NCI-H460 (cell line): ENCODE measurements at regions not wholly inside any gene's neighbourhood (a gene's known extent, or its start where the extent isn't known, plus 50 kb on each side); places are given as distances from the start of the nearest gene placed in this dataset.
"Not testable (repeated sequence)": the region's sequence is repeated elsewhere in the genome, so short reads cannot be mapped to it uniquely, and the experiment has no call there.

Source experiments
- DNase-seq: peaks from one replicate; pipeline ENCODE4 v3.0.0-alpha.2; 2016; ENCODE audit warnings: low read depth; ENCODE audit errors: extremely low read depth

GRCh38 chr17:45585794-45586650 lies 95.5 kb upstream of the PLEKHM1 start:
- DNase-seq, result not testable (repeated sequence)

DNA sequence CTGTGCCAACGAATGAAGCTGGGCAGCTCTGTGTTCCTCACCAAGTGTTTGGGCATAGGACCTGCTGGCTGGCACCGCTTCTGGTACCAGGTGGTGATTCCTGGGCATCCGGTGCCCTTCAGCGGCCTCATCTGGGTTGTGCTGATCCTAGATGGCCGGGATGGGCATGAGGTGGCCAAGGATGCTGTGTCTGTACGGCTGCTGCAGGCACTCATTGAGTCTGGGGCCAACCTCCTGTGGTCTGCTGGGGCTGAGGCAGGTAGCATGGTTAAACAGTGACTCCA lies 96.1 kb upstream of the PLEKHM1 start:
- DNase-seq, result not testable (repeated sequence)

GRCh38 chr17:45592433-45592923 lies 102.0 kb upstream of the PLEKHM1 start:
- DNase-seq, result peak; percentile 66

DNA sequence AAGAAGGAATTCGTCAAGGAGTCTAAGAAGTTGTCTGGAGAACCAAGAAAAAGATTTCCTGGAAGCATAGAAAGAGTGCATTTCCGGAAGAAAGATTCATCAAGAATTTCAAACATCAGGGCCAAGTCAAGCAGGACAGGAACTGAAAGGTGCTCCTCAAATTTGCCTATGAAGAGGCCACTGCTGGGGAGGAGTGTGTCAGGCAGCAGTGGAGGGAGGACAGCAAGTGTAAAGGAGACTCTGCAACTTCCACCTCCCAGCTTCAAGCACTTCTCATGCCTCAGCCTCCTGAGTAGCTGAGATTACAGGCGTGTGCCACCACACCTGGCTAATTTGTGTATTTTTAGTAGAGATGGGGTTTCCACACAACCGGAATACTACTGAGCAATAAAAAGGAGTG lies 105.8 kb upstream of the PLEKHM1 start:
- not testable (repeated sequence) for DNase-seq

GRCh38 chr17:45600052-45601012 lies 109.8 kb upstream of the PLEKHM1 start:
- DNase-seq, result not testable (repeated sequence)

DNA sequence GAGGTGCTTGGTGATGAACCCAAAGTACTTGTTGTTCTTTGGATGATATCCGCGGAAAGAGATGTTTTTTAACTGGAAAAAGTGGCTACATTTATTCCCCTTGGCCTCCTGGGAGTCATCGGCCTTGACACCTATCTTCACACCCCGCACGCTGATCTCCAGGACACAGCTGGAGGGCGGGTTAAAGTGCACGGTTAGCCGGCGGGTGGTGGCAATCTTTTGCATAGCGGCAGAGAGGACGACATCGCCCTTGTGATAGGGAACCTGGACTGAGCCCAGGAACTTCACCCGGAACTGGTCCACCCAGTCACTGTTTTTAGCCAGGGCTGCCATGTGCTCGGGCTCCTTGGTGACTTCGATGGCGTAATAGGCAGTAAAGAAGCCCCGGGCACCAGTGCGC lies 110.5 kb upstream of the PLEKHM1 start:
- DNase-seq, result not testable (repeated sequence)

GRCh38 chr17:45601605-45602539 lies 111.4 kb upstream of the PLEKHM1 start:
- not testable (repeated sequence) for DNase-seq

DNA sequence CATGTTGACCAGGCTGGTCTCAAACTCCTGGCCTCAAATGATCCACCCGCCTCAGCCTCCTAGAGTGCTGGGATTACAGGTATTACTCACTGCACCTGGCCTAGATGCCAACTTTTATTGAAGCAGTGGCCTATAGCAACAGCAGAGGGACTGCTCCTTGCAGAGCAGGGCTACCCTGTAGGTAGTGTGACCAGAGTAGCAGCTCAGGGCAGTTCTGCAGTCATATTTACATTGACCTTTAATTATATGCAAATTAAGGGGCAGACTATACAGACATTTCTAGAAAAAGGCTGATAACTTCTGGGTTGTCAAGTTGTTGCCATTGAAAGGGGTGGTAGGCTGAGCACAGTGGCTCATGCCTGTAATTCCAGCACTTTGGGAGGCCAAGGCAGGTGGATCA lies 115.2 kb upstream of the PLEKHM1 start:
- DNase-seq, result not testable (repeated sequence)

- peak; percentile 45 for DNase-seq
Measured at GRCh38 chr17:45619984-45620405, 129.5 kb upstream of the PLEKHM1 start.

DNA sequence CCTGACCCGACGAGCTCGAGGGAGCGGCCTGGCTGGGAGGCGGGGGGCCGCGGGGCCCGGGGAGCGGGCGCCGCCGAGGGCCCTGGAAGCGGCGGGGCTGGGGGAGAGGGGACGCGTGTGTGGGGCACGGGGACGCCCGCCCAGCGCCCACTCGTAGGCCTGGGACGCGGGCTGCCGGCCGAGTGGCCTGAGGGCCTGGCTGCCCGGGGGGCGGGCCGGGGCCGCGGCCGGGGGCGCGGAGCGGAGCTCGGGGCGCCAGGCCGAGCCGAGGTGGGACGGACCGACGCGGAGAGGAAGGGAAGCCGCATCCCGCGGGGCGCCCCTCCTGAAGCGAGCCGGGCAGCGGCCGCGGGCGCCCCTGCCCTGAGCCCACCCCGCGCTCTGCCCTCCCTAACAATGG lies 129.9 kb upstream of the PLEKHM1 start:
- not testable (repeated sequence) for DNase-seq

DNA sequence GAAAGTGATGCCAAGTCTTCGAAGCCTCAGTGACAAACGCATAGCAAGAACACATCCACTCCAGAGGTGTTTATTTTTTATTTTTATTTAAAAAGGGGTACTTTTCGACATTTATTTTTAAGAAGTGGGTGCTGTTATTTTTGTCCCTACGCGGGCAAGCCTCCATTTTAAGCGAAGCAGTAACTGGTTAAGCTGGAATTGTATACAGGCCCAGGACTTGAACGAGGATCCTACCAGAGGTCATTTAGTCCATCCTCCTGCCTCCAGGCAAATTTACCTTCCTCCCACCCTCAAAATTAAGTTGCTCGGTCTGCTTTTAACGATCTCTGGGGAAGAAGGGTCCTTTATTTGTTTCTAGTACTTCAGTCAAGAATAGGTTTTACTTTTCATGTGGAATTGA lies 130.6 kb upstream of the PLEKHM1 start:
- not testable (repeated sequence) for DNase-seq

DNA sequence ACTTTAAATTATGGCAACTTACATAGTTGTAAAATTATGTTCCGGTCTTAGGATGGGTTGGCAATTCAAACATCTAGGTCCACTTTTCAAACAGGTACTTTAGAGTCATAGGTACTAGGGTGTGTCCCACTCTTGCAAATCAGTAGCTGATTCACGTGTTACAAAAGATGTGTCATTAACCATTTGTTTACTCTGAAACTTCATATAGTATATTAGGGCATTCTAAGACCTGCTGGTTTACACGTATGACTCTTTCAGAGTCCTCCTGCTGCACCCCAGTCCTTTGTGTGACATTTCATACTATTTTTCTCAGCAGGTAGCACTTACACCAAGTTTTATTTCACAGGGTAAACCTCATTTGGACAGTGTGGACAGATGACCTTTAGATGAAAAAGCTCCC lies 131.8 kb upstream of the PLEKHM1 start:
- not testable (repeated sequence) for DNase-seq

DNA sequence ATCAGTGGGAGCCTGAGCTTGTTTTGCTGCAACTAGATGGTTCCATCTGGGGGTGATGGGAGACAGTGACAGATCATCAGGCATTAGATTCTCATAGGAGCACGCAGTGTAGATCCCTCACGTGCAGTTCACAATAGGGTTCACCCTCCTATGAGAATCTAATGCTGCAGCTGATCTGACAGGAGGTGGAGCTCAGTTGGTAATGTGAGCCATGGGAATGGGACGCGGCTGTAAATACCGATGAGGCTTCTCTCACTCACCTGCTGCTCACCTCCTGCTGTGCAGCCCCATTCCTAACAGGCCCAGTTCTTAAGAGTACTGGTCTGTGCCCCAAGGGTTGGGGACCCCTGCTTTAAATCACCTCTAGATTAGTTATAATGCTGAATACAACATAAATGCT lies 137.5 kb upstream of the PLEKHM1 start:
- no peak for DNase-seq

DNA sequence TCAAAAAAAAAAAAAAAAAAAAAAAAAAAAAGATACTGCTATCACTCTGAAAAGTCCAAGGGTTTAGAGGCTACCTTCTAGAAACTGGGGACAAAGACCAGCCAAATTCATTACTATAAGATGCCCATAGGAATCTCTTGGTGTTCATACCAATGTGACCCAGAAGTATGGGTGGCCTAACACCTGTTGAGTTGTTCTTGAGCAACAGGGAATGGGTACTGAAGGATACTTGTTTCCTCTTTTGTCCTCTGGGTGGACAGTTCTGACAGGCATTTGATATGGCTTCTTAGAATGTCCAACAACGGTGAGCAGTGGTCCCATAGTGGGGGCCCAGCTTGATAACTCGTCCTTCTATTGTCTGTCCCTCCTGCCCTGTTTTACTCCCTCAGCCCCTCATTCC lies 141.4 kb upstream of the PLEKHM1 start:
- DNase-seq, result no peak

- no peak for DNase-seq
Measured at GRCh38 chr17:45639297-45639849, 144.7 kb upstream of the CRHR1 start.

GRCh38 chr17:45640141-45640850 lies 143.8 kb upstream of the CRHR1 start:
- DNase-seq, result peak; percentile 76

DNA sequence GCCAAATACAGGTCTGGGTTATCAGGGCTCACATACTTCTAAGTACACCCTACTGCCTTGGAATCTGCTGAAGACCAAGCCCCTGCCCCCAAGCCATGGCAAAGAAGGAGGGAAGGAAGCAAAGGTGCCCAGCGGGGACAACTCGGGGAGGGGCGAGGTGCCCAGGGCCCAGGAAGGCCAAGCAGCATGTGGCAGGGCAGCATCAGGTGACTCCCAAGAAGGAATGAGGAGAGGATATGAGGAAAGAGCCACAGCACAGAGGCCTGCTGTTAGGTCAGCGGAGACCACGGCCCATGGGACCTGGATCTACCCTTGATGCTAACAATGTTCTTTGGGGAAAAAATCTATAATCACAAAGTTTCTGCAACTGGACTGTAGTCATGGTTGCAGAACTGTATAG lies 142.6 kb upstream of the CRHR1 start:
- DNase-seq, result no peak

GRCh38 chr17:45643591-45643990 lies 140.5 kb upstream of the CRHR1 start:
- no peak for DNase-seq

GRCh38 chr17:45644637-45645036 lies 139.5 kb upstream of the CRHR1 start:
- not testable (repeated sequence) for DNase-seq
